Retinal pigment epithelial cell (primary cell): ENCODE measurements at regions not wholly inside any gene's neighbourhood (a gene's known extent, or its start where the extent isn't known, plus 50 kb on each side); places are given as distances from the start of the nearest gene placed in this dataset.

ENCODE experiments used
- DNase-seq: peaks from one replicate; pipeline ENCODE4 v3.0.0-alpha.2; 2010; ENCODE audit warnings: low read depth
- H3K4me3 ChIP-seq: 2 replicates; pipeline ENCODE4 v1.5.1; 2011; ENCODE audit warnings: mild to moderate bottlenecking, low read length, control low read depth, moderate library complexity
- CTCF ChIP-seq: conservative IDR thresholded peaks from 2 replicates; pipeline ENCODE4 v1.5.1; 2011; ENCODE audit warnings: low read depth, low read length, control low read depth, inconsistent platforms

- no peak for TF ChIP-seq CTCF
- DNase-seq = no peak
- no peak overlapping the region for H3K4me3 ChIP-seq
Observed at GRCh38 chr6:138030872-138031271, 76.3 kb downstream of the PERP start.

GRCh38 chr6:138031417-138031816 is 75.8 kb downstream of the PERP start:
- no peak for DNase-seq
- no peak for TF ChIP-seq CTCF
- H3K4me3 ChIP-seq = no peak overlapping the region

GRCh38 chr6:138031850-138032249 is 75.4 kb downstream of the PERP start:
- DNase-seq = no peak
- no peak for TF ChIP-seq CTCF
- H3K4me3 ChIP-seq = no peak overlapping the region

- TF ChIP-seq CTCF = no peak
- DNase-seq = no peak
- H3K4me3 ChIP-seq = no peak overlapping the region
Observed at GRCh38 chr6:138032571-138032970, 74.6 kb downstream of the PERP start.

DNA sequence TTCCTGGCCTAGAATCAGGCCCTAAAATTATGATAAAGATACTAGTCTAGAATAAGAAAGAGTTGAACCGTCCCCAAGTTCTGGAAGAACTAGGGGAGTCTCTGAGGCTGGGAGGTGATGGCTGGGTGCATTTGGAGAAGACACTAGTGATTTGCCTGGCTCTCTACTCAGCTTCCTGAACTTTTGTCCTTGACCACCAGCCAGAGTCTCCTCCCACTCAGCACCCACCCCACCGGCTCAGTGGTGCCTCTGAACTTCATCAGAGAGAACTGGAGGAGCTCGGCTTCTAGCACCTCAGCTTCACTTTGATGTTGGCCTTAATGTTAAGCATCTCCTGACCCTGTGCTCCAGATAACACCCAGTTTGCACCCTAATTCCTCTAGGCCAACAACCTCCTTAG is 73.0 kb downstream of the PERP start:
- DNase-seq = no peak
- no peak for TF ChIP-seq CTCF
- no peak overlapping the region for H3K4me3 ChIP-seq

DNA sequence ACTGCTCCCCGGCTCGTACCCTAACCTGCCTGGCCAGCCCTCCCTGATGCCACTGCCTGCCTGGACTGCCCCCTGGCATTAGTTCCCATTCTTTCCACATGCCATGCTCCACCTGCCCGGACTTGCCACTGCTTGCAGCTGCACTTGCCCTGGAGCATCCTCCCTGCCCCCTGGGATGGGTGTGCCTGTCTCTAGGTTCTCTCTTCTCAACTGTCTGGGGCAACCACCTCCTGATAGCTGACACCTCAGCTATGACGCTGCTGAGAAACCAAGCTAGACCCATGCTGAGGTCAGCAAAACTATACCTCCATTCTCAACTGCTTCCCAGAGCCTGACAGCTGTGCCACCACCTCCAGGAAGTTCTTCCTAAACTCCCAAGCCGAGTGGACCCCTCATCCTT is 72.1 kb downstream of the PERP start:
- no peak for TF ChIP-seq CTCF
- no peak for DNase-seq
- H3K4me3 ChIP-seq = no peak overlapping the region

- TF ChIP-seq CTCF = no peak
- no peak overlapping the region for H3K4me3 ChIP-seq
- no peak for DNase-seq
Observed at GRCh38 chr6:138036111-138036510, 71.1 kb downstream of the PERP start.
